ENCODE measurements at regions not wholly inside any gene's neighbourhood (a gene's known extent, or its start where the extent isn't known, plus 50 kb on each side); places are given as distances from the start of the nearest gene placed in this dataset.

DNA sequence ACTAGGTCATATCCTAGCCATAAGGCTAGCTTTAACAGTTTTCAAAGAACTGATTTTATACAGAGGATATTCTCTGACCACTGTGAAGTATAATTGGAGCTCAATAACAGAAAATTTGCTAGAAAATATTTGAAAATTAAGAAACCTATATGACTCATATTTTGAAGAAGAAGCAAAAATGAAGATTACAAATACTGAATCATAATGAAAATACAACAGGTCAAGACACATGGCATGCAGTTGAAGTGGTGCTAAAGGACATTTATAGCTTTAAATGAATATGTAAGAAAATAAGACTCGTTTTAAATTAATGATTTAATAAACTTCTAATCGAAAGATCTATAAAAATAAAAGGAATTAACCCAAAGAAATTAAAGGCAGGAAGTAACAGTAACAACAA lies 1234.6 kb downstream of the SLC16A7 start:
- DNase-seq, result no peak
- intact Hi-C loops (cut with DNase I), result no loop called here

DNA sequence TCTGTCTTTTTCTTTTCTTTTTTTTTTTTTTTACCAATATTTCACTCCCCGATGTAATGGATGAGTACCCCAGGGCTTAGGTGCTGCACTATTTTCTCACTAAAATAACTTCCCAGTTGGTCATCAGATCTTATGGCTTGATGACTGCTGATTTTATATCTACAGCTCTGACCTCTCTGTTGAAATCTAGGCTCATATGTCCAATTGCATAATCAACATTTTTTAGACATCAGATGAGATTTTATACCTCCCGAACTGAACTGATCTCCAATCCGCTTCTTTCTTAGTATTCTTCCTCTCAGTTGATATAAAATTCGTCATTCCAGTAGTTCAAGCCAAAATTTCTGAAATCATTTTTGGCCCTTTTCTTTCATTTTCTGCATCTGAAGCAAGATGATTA lies 1236.5 kb downstream of the SLC16A7 start:
- intact Hi-C loops (cut with DNase I), result no loop called here
- no peak for DNase-seq

DNA sequence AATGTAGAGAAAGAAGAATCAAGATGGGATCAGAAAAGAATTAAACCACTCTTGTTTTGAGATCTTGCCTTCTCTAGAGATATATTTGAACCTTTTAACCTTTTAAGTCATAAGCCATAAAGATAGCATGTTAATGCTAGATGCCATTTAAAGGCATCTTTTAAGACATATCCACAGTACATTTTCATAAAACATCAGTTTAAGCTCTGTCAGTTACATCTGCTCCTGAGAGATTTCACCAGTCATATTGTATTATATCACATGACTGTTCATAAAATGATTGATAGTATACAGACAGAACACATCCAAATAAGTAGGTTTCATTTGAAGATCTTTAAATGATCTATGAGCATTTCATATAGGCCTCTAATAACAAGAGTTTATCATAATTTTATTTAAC lies 1238.5 kb downstream of the SLC16A7 start:
- intact Hi-C loops (cut with DNase I), result no loop called here
- DNase-seq, result no peak

DNA sequence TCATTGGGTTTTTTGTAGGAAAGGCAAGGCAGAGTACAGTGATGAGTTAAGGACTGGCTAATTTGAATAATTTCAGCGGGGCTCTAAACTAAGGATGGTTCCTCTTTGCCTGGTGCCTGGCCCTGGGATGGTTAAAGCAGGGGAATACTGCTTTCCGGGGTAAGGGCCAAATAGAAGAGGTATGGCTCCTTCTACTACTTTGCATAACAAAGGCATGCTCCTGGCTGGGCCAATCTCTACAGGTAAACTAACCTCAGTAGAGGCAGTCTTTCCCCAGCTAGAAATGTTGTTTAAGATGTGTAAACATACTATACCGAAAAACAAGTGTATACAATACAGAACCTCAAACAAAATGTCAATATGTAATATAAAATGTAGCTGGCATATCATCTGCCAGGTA lies 1239.0 kb downstream of the SLC16A7 start:
- intact Hi-C loops (cut with DNase I), result no loop called here
- DNase-seq, result no peak

DNA sequence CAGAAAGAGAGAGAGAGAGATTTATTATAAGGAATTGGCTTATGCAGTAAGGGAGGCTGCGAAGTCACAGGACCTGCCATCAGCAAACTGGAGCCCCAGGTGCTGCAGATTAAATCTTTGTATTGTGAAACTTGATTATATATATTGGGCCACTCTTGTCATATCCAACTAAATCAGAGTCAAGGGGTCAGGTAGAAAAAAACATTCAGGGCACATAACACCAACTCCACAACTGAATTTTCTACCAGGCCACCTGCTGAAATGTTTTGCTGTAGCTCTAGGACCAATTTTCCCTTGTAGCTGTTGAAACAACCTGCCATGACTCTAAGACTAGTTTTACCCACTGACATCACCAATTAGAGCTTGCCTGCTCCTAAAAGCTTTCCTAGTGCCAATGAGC lies 1240.8 kb downstream of the SLC16A7 start:
- intact Hi-C loops (cut with DNase I), result no loop called here
- DNase-seq, result no peak

DNA sequence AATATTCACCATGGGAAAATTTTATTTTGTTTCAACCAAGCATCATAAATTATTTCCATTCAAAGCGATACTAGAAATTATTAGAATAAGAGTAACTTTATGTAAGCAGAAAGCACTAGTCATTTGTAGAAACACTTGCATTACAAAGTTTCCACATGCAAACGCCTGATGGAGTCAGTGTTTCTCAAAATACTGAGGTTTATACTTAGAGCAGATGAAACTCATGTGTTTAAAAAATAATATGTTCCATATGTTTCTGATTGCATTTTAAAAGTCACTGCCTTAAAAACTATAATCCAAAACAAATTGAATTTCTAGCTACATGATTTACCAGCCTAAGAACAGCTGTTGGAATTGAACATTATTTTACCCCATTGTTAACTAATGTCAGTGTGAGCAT lies 1246.4 kb downstream of the SLC16A7 start:
- intact Hi-C loops (cut with DNase I), result no loop called here
- no peak for DNase-seq

DNA sequence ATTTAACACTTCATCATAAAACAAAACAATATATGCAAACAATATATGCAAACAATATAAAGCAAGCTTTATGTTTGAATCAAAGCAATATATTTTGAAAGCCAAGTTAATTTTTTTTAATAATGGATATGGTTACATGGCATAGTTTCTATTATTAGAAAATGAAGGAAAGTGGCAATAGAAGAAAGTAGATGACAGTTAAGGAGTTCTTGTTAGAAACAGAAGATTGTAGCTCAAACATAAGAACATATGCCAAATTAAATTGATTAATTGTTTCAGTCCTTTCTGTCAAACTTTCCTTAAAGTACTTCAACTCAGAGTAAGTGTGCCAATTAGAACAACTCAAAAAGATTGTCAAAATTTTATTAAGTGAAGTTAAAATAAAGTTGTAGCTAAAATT lies 1248.3 kb downstream of the SLC16A7 start:
- intact Hi-C loops (cut with DNase I), result no loop called here
- no peak for DNase-seq

DNA sequence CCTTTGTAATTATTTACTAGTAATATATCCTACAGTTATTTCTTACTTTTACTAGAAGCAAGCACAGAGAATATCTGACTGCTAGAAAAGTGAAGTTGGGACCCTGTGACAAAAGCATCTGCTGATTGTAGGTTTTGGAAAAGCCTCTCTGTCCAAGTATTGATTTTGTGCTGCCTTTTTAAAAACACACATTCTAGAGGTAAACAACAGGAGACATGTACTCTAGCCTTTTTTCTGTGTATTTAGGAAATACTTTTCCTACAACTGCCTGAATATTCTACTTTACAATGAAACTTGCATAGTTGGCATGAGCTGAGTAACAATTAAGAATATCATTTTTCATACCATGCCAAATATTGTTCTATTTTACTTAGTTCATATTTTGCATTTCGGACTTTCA lies 1249.0 kb downstream of the SLC16A7 start:
- intact Hi-C loops (cut with DNase I), result no loop called here
- DNase-seq, result no peak

DNA sequence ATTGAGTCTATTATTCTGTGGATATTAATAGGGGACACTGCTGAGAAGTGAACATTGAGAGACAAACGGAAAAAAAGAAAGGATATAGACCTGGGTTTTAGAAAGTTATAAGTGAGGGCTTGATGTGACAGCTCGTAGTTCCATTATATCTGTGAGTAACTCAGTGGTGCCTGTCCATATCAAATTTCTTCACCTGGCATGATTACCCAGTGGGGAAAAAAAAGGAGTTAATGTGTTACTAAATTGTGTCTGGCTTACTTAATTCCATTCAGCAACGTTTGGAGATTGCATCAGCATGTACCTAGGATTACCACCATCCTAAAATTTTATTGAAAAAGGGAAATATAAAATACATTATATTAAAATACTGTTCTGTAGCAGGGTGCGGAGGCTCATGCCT lies 1249.9 kb downstream of the SLC16A7 start:
- intact Hi-C loops (cut with DNase I), result no loop called here
- DNase-seq, result no peak

DNA sequence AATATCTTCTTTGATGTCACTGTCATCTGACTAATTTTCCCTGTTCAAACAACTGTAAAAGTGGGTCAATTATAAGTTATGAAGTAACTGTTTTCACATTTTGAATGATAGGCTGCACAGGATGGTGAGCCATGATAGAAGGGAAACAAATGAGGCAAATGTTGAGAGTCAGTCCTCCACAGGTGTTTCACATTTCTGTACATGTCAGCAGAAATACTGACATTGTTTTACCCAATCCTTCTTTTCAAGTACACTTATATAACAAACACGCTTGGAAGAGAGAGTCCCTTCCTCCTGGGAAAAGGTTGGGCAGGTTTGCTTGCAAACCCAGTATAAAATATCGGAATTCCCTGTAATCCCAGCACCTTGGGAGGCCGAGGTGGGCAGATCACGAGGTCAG lies 1251.5 kb downstream of the SLC16A7 start:
- intact Hi-C loops (cut with DNase I), result no loop called here
- no peak for DNase-seq

DNA sequence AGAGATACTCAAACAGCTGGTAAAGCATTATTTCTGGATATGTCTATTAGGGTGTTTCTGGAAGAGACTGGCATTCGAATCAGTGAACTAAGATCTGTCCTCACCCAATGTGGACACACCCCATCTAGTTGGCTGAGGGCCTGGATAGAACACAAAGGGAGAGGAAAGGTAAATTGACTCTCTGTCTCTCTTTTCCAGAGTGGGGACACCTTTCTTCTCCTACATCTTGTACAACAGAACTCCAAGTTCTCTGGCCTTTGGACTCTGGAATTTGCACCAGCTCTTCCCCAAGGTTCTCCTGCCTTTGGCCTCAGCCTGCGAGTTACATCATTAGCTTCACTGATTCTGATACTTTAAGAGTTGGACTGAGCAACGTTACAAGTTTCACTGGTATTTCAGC lies 1253.9 kb downstream of the SLC16A7 start:
- DNase-seq, result no peak
- intact Hi-C loops (cut with DNase I), result no loop called here

DNA sequence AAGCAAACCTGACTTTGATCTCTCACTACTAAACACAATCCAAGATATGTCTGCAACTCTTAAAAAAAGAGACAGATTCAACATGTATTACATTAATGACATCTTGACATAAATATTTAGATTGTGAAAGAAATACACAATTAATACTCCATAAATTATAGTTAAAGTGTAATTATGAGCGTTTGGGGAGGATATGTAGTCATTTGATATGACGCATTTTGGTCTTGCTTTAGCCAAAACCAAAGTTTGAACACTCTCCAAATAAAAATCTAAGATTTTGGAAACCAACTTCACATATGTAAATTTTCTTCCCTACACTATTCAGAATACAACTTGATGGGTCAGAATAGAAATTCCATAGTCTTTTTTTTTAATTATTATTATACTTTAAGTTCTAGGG lies 1257.6 kb downstream of the SLC16A7 start:
- DNase-seq, result no peak
- intact Hi-C loops (cut with DNase I), result no loop called here

DNA sequence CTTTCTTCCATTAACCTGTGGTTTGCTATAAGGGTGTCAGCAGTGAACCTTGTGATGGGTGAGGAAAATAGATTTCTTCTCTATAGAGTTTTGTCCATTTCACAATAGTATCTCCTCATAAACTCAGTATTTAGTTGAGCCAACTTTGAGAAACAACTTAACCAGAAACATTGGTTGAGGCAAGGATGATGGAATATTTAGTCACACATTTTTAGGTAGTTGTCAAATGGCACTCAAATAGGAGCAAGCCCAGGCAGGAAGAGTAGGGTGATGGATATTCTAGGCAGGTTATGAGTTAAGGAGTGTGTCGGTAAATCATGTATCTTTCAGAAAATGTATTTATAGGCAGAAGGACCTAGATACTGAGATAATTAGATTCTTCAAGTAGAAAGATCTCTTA lies 1267.6 kb downstream of the SLC16A7 start:
- intact Hi-C loops (cut with DNase I), result no loop called here

DNA sequence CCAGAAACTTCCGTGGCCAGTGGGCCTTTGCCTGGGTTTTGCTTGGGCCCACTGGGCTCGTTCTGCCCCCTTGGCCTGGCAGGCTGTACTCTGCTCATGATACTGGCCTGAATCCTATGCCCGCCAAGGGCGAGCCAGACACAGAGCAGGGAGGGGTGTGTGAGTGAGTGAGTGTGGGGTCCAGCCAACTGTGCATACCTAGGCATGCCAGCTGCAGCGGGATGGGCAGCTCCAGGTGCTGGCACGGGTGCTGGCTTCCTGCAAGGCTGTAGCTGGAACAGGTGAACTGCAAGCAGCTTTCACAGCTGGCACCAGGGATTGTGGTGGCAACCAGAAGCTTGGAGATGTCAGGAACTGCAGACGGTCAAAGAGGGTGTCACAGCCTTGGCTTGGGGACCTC lies 1276.4 kb downstream of the SLC16A7 start:
- peak in 3 of 10 donors; percentile 30 to 80 (median 79) for DNase-seq
- intact Hi-C loops (cut with DNase I), result no loop called here

More for the DNA sequence above, 1267.6 kb downstream of the SLC16A7 start:
- DNase-seq, result no peak

DNA sequence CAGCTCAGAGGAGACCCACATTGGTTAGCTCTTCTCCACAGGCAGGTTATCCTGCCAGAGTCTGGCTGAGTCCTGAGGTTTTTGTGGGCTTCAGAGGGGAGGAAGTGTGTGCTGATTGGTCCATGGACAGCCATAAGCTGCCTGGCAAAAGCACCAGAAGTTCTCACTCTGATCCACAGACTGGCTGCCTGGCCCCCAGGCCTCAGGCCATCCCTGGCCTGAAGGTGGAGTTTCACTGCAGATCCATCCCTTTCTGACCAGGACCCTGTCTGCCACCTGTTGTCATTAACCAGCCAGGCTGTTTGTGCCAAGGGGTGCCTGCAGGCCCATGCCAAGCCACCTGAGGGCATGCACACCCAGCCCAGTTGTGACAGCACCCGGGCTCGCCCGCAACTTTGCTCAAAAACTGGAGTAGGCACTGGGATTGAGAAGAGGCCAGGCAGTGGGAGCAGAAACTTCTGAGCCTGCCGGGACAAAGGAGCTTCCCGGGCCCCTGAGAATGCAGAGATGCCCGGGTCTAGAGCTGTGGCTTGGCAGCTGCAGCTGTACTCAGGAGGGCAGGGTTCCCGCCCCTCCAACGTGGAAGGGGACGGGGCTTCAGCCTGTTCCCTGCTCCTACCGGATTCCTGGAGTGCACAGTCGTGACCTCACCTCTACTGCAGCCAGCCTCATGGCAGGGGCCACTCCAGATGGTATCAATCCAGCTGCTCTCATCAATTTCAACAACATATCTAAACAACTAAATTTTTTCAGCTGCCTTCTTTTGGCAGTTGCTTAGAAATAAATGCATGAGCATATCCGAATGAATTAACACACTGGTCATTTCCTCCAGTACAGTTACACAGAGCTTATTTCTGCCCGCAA lies 1277.3 kb downstream of the SLC16A7 start:
- DNase-seq, result peak in 3 of 10 donors; percentile 52 to 62 (median 61)
- intact Hi-C loops (cut with DNase I), result no loop called here

DNA sequence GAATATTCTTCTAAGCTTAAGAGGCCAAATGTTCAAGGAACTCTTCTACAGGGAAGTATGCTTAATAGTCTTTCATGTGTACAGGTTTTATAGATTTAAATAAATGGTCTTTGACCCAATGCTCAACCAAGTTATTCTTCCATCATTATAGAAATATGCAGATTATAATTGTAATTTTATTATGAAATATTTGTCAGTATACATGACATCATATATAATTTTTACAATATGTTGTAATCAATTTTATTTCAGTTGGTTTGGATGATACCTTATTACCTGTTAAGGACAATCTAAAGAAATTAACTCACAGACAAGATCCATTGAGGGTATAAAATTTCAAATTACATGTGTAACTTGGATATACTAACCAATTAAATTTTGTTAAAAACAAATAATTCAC lies 1278.3 kb downstream of the SLC16A7 start:
- intact Hi-C loops (cut with DNase I), result no loop called here
- no peak for DNase-seq

DNA sequence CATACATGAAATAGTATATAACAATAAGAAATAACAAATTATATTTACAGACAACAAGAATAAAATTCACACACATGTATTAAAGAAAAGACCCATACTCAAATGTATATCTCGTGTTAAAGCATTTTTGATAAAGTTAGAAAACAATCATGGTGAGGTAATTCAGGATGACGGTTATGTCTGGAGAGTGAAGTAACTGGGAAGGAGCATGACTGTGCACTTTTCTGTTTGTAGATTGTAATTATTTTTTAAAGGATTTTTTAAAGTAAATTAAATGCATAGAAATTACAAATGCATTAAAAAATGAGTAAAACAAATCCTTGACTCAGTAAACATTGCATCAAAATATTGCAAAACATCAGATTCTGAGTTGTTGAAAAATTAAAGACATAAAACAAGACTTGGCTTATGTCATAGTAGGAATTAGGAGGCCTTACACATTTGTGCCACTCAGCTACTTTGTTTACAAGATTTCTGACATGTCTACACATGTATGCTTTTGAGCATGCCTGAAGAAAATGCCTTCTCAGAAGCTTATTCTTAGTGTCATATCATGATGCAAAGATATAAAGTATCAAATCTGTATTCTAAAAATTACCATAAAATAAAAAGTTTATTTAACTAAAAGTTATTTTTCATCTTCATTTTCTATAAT lies 1325.1 kb downstream of the SLC16A7 start:
- DNase-seq, result no peak
- intact Hi-C loops (cut with DNase I), result no loop called here

DNA sequence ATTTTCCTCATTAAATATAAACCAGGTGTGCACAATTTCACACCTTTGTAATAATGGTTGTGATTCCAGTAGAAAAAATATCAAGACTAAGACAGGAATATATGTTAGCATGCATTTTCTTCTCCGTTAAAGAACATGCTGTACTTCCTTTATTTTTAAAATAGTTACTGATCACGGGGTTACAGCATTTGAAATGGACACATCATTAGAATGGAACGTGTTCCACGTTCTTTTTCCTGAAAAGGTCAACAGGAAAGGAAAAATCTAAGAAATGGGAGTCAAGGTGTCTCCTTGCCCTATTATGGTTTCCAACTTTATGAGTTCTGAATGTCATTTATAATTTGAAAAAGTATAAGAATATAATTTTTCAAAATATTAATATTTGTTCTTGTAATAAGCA lies 1325.7 kb downstream of the SLC16A7 start:
- DNase-seq, result no peak
- intact Hi-C loops (cut with DNase I), result no loop called here

DNA sequence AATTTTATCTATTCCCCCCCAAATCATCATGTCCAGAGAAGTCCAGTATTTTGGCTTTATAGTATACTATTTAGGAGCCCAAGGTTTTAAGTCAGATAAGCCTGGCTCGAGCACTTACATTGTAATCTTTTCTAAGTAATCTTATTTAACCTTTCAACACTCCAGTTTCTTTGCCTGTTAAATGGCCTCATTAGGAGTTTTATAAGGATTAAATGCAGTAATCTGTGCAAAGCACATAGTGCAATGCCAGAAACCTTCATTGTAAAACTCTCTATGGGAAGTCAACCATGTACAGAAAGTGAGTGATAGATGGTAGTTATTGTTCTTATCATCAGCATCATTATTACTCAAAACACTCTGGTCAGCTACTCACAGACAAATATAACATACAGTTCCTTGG lies 1330.4 kb downstream of the SLC16A7 start:
- intact Hi-C loops (cut with DNase I), result no loop called here
- DNase-seq, result no peak

DNA sequence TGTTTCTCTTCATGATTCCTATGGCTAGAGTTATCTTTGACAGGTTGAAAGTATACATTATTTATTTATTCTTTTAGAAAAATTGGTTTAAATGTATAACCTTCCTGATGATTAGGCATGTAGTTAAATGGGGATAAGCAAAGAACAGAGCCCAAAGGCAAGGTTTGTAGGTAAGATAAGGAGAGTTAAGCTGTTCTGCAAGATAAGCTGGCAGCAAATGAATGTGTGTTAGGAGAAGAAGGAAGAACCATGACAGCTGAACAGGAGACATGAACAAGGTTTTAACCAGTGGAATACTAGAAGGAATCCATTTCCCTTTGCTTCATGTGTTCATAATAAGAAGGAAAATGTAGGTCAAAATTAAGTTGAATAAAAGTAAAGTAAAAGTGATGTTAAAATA lies 1330.1 kb upstream of the USP15 start:
- intact Hi-C loops (cut with DNase I), result no loop called here

DNA sequence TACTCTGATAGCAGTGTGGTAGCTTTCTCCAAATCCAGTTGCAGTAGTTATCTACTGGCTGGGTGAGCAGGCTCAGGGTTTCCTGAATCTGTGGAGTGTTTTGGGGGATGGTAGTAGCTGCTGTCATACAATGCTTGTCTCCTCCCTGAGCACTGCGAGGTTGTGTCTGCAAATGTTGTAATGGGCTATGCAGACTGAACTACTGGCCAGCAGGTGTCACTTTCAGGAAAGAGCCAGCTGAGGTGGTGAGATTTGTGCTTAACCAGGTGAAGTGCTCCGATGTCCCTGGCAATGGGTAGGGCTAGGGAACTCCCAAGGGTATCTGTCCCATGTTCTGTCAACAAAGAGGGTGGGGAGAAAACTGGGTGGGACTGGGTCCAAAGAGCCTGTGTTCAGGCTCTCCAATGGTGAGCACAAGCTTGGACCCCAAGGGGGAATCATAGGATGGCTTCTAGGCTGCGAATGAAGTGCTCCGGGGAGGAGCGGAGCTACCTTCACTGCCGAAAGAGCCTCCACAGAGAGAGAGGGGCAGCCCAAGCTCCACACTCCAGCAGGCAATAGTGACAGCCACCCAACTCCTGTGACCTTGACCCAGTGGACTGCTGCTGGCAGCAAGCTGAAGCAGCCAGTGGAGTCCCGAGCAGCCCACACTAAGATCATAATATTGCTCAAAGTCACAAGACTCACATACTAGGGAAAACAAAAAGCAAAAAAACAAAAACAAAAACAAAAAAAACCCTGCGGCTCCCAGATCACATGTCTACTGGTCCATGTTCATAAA lies 1324.0 kb upstream of the USP15 start:
- DNase-seq, result no peak
- intact Hi-C loops (cut with DNase I), result no loop called here

More for the DNA sequence above, 1330.1 kb upstream of the USP15 start:
- DNase-seq, result no peak
